Activated B cell treated with CpG ODN at 0.5 μM for 24 hours (primary cell): ENCODE measurements at regions not wholly inside any gene's neighbourhood (a gene's known extent, or its start where the extent isn't known, plus 50 kb on each side); places are given as distances from the start of the nearest gene placed in this dataset.

Experiments
- ATAC-seq: fragments of 200-7000 bp; cut with Tn5 transposase; one replicate; pipeline ENCODE4 v1.10.0; 2021; ENCODE audit warnings: low read depth, mild to moderate bottlenecking, moderate library complexity
- CTCF ChIA-PET: fragments of 350-600 bp; sonication (Branson Sonifier 250); formaldehyde crosslinking; loops from one replicate; lab custom pipeline; 2021; ENCODE audit warnings: antibody characterized with exemption; lab: Charles Lee
- POLR2A ChIA-PET: fragments of 350-600 bp; sonication (Branson Sonifier 250); formaldehyde crosslinking; loops from one replicate; lab custom pipeline; 2021; ENCODE audit warnings: antibody characterized with exemption; lab: Charles Lee
- DNase-seq: peaks from one replicate; pipeline ENCODE4 v3.0.0; 2022
- H3K27ac Mint-ChIP-seq: one replicate; pipeline ENCODE4 v1.8.0; 2020; ENCODE audit warnings: mixed read lengths
- H3K27me3 Mint-ChIP-seq: one replicate; pipeline ENCODE4 v1.8.0; 2021; ENCODE audit warnings: mixed read lengths
- H3K36me3 Mint-ChIP-seq: one replicate; pipeline ENCODE4 v1.8.0; 2021; ENCODE audit warnings: low read depth, mixed read lengths
- H3K4me1 Mint-ChIP-seq: one replicate; pipeline ENCODE4 v1.8.0; 2021; ENCODE audit warnings: mixed read lengths
- H3K4me3 Mint-ChIP-seq: one replicate; pipeline ENCODE4 v1.8.0; 2020; ENCODE audit warnings: mild to moderate bottlenecking, mixed read lengths
- H3K9me3 Mint-ChIP-seq: one replicate; pipeline ENCODE4 v1.8.0; 2020; ENCODE audit warnings: mixed read lengths
- intact Hi-C: fragments of 100-400 bp; cut with micrococcal nuclease; formaldehyde crosslinking; loops from one replicate; pipeline ENCODE4 v1.15.1; 2024
- TF ChIP-seq, protein P1 (sequence below): fragments of 200-600 bp; IDR thresholded peaks from one replicate; pipeline ENCODE4 v1.8.0; 2022; ENCODE audit warnings: antibody characterized with exemption, mild to moderate bottlenecking

DNA sequence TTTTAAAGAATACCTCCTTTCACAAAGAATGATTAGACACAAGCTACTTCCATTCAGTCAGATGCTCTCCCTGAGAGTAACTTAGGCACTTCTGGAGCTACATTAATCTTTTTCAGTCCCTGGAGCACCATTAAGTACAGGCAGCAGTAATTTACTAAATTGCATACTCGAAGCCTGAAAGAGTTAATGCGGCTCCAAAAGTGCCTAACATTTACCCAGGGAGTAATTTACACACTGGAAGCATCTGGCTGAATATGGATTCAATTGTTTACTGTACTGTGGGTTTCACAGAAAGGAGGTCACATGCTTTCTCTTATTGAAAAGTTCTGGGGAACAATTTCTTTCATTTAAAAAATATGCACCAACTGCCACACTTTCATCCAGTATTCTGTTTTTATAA is 260.8 kb upstream of the TENM3 start:
- ChIA-PET POLR2A (no interaction called here), CTCF (no interaction called here)
- no peaks in the 10 kb centered on the region for H3K4me1 Mint-ChIP-seq
- ATAC-seq (no peak), DNase-seq (no peak)
- intact Hi-C loops, result no loop called here
- H3K9me3 Mint-ChIP-seq, result peaks cover 6% of the 10 kb centered on the region
- H3K4me3 Mint-ChIP-seq, result no peak overlapping the region
- H3K36me3 Mint-ChIP-seq, result no peaks in the 10 kb centered on the region
- no peaks in the 10 kb centered on the region for H3K27me3 Mint-ChIP-seq
- H3K27ac Mint-ChIP-seq, result no peak overlapping the region
- TF ChIP-seq, protein P1, sequence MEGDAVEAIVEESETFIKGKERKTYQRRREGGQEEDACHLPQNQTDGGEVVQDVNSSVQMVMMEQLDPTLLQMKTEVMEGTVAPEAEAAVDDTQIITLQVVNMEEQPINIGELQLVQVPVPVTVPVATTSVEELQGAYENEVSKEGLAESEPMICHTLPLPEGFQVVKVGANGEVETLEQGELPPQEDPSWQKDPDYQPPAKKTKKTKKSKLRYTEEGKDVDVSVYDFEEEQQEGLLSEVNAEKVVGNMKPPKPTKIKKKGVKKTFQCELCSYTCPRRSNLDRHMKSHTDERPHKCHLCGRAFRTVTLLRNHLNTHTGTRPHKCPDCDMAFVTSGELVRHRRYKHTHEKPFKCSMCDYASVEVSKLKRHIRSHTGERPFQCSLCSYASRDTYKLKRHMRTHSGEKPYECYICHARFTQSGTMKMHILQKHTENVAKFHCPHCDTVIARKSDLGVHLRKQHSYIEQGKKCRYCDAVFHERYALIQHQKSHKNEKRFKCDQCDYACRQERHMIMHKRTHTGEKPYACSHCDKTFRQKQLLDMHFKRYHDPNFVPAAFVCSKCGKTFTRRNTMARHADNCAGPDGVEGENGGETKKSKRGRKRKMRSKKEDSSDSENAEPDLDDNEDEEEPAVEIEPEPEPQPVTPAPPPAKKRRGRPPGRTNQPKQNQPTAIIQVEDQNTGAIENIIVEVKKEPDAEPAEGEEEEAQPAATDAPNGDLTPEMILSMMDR, result no peak

DNA sequence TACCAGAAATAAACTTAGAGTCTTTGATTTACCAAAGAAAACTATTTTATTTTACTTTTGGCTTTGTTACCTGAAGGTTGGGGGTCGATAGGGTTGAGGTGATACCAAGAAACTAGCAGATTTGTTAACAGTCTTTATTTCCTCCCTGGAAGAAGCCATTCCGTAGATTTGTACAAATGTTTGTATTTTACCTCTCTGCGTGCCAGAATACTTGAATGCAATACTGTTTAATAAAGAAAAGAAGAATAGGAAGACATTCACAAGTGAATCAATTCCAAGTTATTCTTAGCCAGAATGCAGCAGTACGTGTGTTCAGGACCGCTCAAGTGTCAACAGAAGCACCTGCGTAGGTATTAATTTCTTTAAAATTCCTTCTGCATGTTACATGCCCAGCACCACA is 260.3 kb upstream of the TENM3 start:
- H3K27me3 Mint-ChIP-seq, result no peaks in the 10 kb centered on the region
- no peaks in the 10 kb centered on the region for H3K4me1 Mint-ChIP-seq
- DNase-seq, result no peak
- H3K9me3 Mint-ChIP-seq, result peaks cover 6% of the 10 kb centered on the region
- no peak overlapping the region for H3K4me3 Mint-ChIP-seq
- ChIA-PET CTCF (no interaction called here), POLR2A (no interaction called here)
- H3K36me3 Mint-ChIP-seq, result no peaks in the 10 kb centered on the region
- intact Hi-C loops, result no loop called here
- TF ChIP-seq, protein P1, result no peak
- H3K27ac Mint-ChIP-seq, result no peak overlapping the region
- ATAC-seq, result no peak

DNA sequence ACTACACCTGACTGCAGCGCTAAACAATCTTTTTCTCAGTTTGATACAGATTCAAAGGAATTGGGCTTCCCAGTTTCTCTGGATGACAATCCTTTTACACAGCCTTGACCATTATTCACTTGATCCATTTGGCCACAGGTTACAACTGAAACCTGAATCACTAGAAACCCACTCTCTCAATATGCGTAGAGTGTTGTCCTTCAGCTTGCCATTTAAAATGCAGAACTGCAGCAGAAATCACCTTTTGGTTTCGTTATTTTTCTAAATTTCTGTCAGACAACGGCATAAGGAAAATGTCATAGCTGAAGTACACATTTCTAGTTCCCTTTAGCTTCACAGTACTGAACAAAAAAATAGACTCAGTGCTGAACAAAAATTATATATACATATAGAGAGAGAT is 255.8 kb upstream of the TENM3 start:
- no peak overlapping the region for H3K4me3 Mint-ChIP-seq
- TF ChIP-seq, protein P1, result no peak
- ChIA-PET POLR2A (no interaction called here), CTCF (no interaction called here)
- intact Hi-C loops, result no loop called here
- no peaks in the 10 kb centered on the region for H3K27me3 Mint-ChIP-seq
- no peaks in the 10 kb centered on the region for H3K9me3 Mint-ChIP-seq
- no peaks in the 10 kb centered on the region for H3K36me3 Mint-ChIP-seq
- no peaks in the 10 kb centered on the region for H3K4me1 Mint-ChIP-seq
- no peak overlapping the region for H3K27ac Mint-ChIP-seq
- no peak for ATAC-seq
- DNase-seq, result no peak

DNA sequence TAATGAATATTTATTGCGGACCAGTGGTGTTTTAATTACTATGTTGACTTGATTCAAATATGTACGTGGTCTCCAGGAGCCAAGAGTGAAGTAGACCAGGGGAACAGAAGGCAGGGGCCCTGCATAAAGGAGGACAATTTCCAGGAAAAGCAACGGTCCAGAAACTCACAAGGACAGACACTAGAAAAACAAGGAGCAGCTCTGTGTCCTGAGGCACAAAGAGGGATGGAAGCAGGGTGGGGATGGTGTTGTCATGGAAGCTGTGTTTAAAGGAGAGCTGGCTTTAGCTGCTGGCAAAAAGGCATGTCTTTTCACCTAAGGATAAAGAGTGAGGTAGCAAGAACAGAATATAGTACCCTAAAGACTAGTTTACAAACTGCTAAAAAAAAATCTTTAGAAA is 254.1 kb upstream of the TENM3 start:
- intact Hi-C loops, result no loop called here
- no peak overlapping the region for H3K27ac Mint-ChIP-seq
- POLR2A ChIA-PET, result no interaction called here
- no peaks in the 10 kb centered on the region for H3K4me1 Mint-ChIP-seq
- no peaks in the 10 kb centered on the region for H3K9me3 Mint-ChIP-seq
- TF ChIP-seq, protein P1, result no peak
- no peak for ATAC-seq
- CTCF ChIA-PET, result no interaction called here
- no peak overlapping the region for H3K4me3 Mint-ChIP-seq
- H3K27me3 Mint-ChIP-seq, result no peaks in the 10 kb centered on the region
- DNase-seq, result no peak
- no peaks in the 10 kb centered on the region for H3K36me3 Mint-ChIP-seq

DNA sequence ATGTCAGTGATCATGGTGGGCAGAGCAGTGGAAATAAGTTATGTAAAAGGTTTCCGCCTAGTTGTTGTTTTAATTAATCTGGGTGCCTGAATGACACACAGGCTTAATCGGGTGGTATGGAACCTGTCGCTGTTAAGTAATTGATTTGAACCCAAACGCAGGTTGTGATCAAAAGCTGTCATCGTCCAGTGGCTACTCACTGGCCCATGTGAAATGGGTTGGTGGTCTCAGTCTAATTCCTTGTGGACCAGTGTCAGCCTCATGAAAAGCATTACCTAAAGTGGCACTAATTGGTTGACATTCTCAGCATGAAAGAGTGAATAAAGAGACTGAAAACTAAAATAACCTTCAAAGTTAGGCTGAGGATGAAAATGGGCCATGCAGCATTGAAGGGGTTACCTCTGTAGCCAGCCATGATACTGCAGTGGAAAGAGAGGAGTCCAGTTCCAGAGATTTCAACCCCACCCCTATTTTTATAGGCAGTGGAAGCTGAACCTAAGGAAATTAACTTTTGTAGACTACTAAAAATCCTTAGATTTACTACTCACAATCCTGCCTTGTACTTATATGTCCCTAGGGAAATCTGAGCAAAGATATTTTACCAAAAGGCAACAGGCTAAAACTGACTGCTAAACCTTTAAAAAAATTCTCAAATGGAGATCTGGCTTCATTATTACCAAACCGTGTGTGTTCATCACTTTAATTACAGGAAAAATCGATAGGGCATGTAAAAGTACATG is 251.7 kb upstream of the TENM3 start:
- Mint-ChIP-seq H3K4me1 (no peaks in the 10 kb centered on the region), H3K27me3 (no peaks in the 10 kb centered on the region), H3K4me3 (no peak overlapping the region), H3K9me3 (no peaks in the 10 kb centered on the region), H3K36me3 (no peaks in the 10 kb centered on the region), H3K27ac (no peak overlapping the region)
- intact Hi-C loops, result no loop called here
- DNase-seq (no peak), ATAC-seq (no peak)
- CTCF ChIA-PET, result no interaction called here
- TF ChIP-seq, protein P1, result no peak
- POLR2A ChIA-PET, result no interaction called here
